ENCODE measurements at regions not wholly inside any gene's neighbourhood (a gene's known extent, or its start where the extent isn't known, plus 50 kb on each side); places are given as distances from the start of the nearest gene placed in this dataset.

GRCh38 chr6:163986313-163986712, 571.8 kb downstream of the QKI start:
- Histone ChIP-seq H4K20me1 (ENCODE audit: insufficient read depth) (no peaks in the 10 kb centered on the region), H3K9ac (ENCODE audit: low read length) (no peak overlapping the region), H3K27ac (ENCODE audit: low read depth, low read length) (no peak overlapping the region), H3K36me3 (ENCODE audit: control insufficient read depth in 1 of 2, insufficient read depth in 2 of 2, low read length in 2 of 2) (no peaks in the 10 kb centered on the region), H3K9me3 (ENCODE audit: control insufficient read depth in 1 of 2, insufficient read depth in 1 of 2, low read depth in 1 of 2, low read length in 2 of 2) (no peaks in the 10 kb centered on the region; a peak in 1 of 4 replicates), H3K4me2 (ENCODE audit: low read length) (no peak overlapping the region), H3K9me2 (ENCODE audit: insufficient read depth) (no peaks in the 10 kb centered on the region), H3K4me3 (replicated peaks in 1 of 2; ENCODE audit: low read depth in 1 of 2, low read length in 2 of 2) (no peak overlapping the region), H3K27me3 (ENCODE audit: insufficient read depth, low read length) (no peaks in the 10 kb centered on the region), H3K79me2 (ENCODE audit: insufficient read depth, low read length) (no peaks in the 10 kb centered on the region), H3K4me1 (ENCODE audit: control insufficient read depth in 1 of 2, insufficient read depth in 2 of 2, low read length in 2 of 2) (no peaks in the 10 kb centered on the region), H2AFZ (ENCODE audit: low read depth, low read length, poor library complexity, severe bottlenecking) (no peak overlapping the region)
- no peak for DNase-seq (ENCODE audit: low read depth, low spot score)
- CTCF ChIA-PET = no interaction called here
- RAD21 ChIA-PET (ENCODE audit: low non-redundant PET in 1 of 2, low total read pairs in 2 of 2, uncharacterized antibody in 2 of 2, unreplicated experiment in 2 of 2) = no interaction called here
- intact Hi-C loops (cut with micrococcal nuclease) = no loop called here
- POLR2A ChIA-PET = no interaction called here
- BruUV-seq (replicated peaks) = no TSS peak
- ATAC-seq = no peak
- TF ChIP-seq TCF7L2 (IDR thresholded peaks at IDR 0.05; ENCODE audit: borderline replicate concordance, extremely low read depth, insufficient read depth, insufficient read length) = no peak
- TF ChIP-seq EZH2 (IDR thresholded peaks at IDR 0.05) = no peak
- no peak for TF ChIP-seq CBX3 (IDR thresholded peaks at IDR 0.05; ENCODE audit: low read depth)
- no peak for TF ChIP-seq CEBPB (IDR thresholded peaks at IDR 0.05; ENCODE audit: low read depth)
- TF ChIP-seq YY1 (IDR thresholded peaks at IDR 0.05; ENCODE audit: extremely low read depth, insufficient replicate concordance, low read depth, low read length) = no peak
- no peak for TF ChIP-seq ZBTB33 (IDR thresholded peaks at IDR 0.05; ENCODE audit: extremely low read depth, insufficient replicate concordance, low read length)
- TF ChIP-seq REST (IDR thresholded peaks at IDR 0.05; ENCODE audit: low read depth) = no peak
- TF ChIP-seq FOSL1 (IDR thresholded peaks at IDR 0.05; ENCODE audit: low read depth) = no peak
- no peak for TF ChIP-seq MAX (IDR thresholded peaks at IDR 0.05)
- TF ChIP-seq EZH2phosphoT487 (IDR thresholded peaks at IDR 0.05; ENCODE audit: borderline replicate concordance) = no peak
